ENCODE measurements at regions not wholly inside any gene's neighbourhood (a gene's known extent, or its start where the extent isn't known, plus 50 kb on each side); places are given as distances from the start of the nearest gene placed in this dataset.

- TF ChIP-seq TEAD4 (IDR thresholded peaks at IDR 0.05) (no peak), ZBTB7A (IDR thresholded peaks at IDR 0.05; ENCODE audit: low read depth) (no peak), CREB1 (IDR thresholded peaks at IDR 0.05; ENCODE audit: low read depth) (no peak), TAF1 (IDR thresholded peaks at IDR 0.05; ENCODE audit: low read depth) (no peak)
- TF ChIP-seq, protein P1, sequence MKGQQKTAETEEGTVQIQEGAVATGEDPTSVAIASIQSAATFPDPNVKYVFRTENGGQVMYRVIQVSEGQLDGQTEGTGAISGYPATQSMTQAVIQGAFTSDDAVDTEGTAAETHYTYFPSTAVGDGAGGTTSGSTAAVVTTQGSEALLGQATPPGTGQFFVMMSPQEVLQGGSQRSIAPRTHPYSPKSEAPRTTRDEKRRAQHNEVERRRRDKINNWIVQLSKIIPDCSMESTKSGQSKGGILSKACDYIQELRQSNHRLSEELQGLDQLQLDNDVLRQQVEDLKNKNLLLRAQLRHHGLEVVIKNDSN (IDR thresholded peaks at IDR 0.05): no peak
These were observed 510.7 kb upstream of the SLITRK6 start for GRCh38 chr13:86309881-86310280.

DNA sequence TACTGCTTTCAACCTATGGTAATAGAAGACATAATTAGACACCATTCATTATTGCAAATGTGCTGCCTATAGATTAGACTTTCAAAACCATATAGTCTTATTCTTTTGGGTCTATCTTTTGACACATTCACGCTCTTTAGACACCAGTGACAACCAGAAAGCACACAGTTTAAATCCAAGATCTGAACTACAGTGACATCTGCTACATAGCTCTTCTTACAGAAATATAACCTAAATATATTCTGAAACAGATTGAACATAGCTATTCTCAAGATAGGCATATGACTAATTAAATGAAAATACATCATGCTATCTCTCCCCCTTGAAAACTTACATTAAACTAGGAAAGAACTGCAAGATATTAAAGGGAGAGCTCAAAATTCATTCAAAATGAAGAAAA lies 514.2 kb upstream of the SLITRK6 start:
- TF ChIP-seq CREB1 (IDR thresholded peaks at IDR 0.05; ENCODE audit: low read depth): no peak
- no peak for TF ChIP-seq EGR1 (IDR thresholded peaks at IDR 0.05)
- TF ChIP-seq, protein P1 (IDR thresholded peaks at IDR 0.05): no peak
- TF ChIP-seq EP300 (IDR thresholded peaks at IDR 0.05; ENCODE audit: borderline replicate concordance): no peak
- TF ChIP-seq REST (IDR thresholded peaks at IDR 0.05; ENCODE audit: low read depth): no peak
- no peak for TF ChIP-seq TCF12 (IDR thresholded peaks at IDR 0.05; ENCODE audit: low read depth)
- no peak for TF ChIP-seq ZBTB7A (IDR thresholded peaks at IDR 0.05; ENCODE audit: low read depth)
- no peak for TF ChIP-seq YY1 (IDR thresholded peaks at IDR 0.05; ENCODE audit: low read depth)
- no peak for TF ChIP-seq MAX (IDR thresholded peaks at IDR 0.05)
- TF ChIP-seq TEAD4 (IDR thresholded peaks at IDR 0.05): no peak
- TF ChIP-seq FOXM1 (IDR thresholded peaks at IDR 0.05; ENCODE audit: borderline replicate concordance, low read depth): no peak
- TF ChIP-seq RAD21 (IDR thresholded peaks at IDR 0.05; ENCODE audit: low read depth): no peak
- TF ChIP-seq NFIC (IDR thresholded peaks at IDR 0.05): no peak
- TF ChIP-seq CEBPB (IDR thresholded peaks at IDR 0.05): no peak
- no peak for TF ChIP-seq TAF1 (IDR thresholded peaks at IDR 0.05; ENCODE audit: low read depth)

DNA sequence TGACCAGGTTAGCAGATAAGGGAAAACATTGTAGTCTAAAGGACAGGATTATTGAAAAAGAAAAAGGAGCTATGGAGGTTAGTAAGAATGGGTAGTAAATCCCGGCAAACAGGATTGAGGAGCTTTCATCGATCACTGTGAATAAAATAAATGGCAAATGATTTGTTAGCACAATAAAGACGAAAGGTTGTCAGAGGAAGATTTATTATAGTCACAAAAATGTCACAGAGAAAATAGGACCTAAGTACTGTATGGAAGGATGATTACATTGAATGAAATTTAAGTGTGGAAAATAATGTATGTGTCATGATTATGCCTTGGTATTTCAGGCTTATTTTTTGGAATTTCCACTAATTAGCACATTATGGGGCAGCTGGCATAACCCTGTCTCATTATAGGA lies 519.2 kb upstream of the SLITRK6 start:
- no peak for TF ChIP-seq TEAD4 (IDR thresholded peaks at IDR 0.05)
- TF ChIP-seq, protein P1 (IDR thresholded peaks at IDR 0.05): no peak
- TF ChIP-seq CREB1 (IDR thresholded peaks at IDR 0.05; ENCODE audit: low read depth): no peak
- TF ChIP-seq FOXM1 (IDR thresholded peaks at IDR 0.05; ENCODE audit: borderline replicate concordance, low read depth): no peak
- TF ChIP-seq TCF12 (IDR thresholded peaks at IDR 0.05; ENCODE audit: low read depth): no peak
- no peak for TF ChIP-seq YY1 (IDR thresholded peaks at IDR 0.05; ENCODE audit: low read depth)
- TF ChIP-seq EP300 (IDR thresholded peaks at IDR 0.05; ENCODE audit: borderline replicate concordance): no peak
- no peak for TF ChIP-seq MAX (IDR thresholded peaks at IDR 0.05)
- no peak for TF ChIP-seq ZBTB7A (IDR thresholded peaks at IDR 0.05; ENCODE audit: low read depth)
- TF ChIP-seq EGR1 (IDR thresholded peaks at IDR 0.05): no peak

DNA sequence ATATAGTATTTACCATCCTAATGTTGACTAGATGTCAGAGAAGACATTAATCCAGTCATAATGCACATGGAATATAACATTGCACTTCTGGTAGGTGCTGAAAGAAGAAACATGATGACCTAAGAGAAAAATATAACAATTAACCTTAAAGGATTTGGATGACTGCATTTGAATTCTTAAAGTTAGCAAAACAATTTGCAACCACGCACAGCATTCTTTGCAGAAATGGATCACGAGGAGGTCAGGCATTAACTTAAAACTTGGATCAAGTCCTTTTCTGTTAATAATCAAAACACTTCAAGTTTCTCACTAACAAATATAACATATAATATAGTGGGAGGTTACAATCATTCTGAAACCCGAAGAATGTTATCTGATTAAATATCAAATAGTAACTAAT lies 525.0 kb upstream of the SLITRK6 start:
- TF ChIP-seq REST (IDR thresholded peaks at IDR 0.05; ENCODE audit: low read depth): no peak
- no peak for TF ChIP-seq CREB1 (IDR thresholded peaks at IDR 0.05; ENCODE audit: low read depth)
- TF ChIP-seq TCF12 (IDR thresholded peaks at IDR 0.05; ENCODE audit: low read depth): no peak
- no peak for TF ChIP-seq MAX (IDR thresholded peaks at IDR 0.05)
- TF ChIP-seq TAF1 (IDR thresholded peaks at IDR 0.05; ENCODE audit: low read depth): no peak
- TF ChIP-seq CEBPB (IDR thresholded peaks at IDR 0.05): no peak
- TF ChIP-seq, protein P1 (IDR thresholded peaks at IDR 0.05): no peak
- no peak for TF ChIP-seq ZBTB7A (IDR thresholded peaks at IDR 0.05; ENCODE audit: low read depth)
- TF ChIP-seq YY1 (IDR thresholded peaks at IDR 0.05; ENCODE audit: low read depth): no peak
- TF ChIP-seq EGR1 (IDR thresholded peaks at IDR 0.05): no peak
- TF ChIP-seq TEAD4 (IDR thresholded peaks at IDR 0.05): no peak
- TF ChIP-seq NFIC (IDR thresholded peaks at IDR 0.05): no peak
- no peak for TF ChIP-seq RAD21 (IDR thresholded peaks at IDR 0.05; ENCODE audit: low read depth)
- no peak for TF ChIP-seq FOXM1 (IDR thresholded peaks at IDR 0.05; ENCODE audit: borderline replicate concordance, low read depth)
- no peak for TF ChIP-seq EP300 (IDR thresholded peaks at IDR 0.05; ENCODE audit: borderline replicate concordance)

- TF ChIP-seq NFIC (IDR thresholded peaks at IDR 0.05) (no peak), MAX (IDR thresholded peaks at IDR 0.05) (no peak), TCF12 (IDR thresholded peaks at IDR 0.05; ENCODE audit: low read depth) (no peak), YY1 (IDR thresholded peaks at IDR 0.05; ENCODE audit: low read depth) (no peak), RAD21 (IDR thresholded peaks at IDR 0.05; ENCODE audit: low read depth) (no peak), TAF1 (IDR thresholded peaks at IDR 0.05; ENCODE audit: low read depth) (no peak), REST (IDR thresholded peaks at IDR 0.05; ENCODE audit: low read depth) (no peak), ZBTB7A (IDR thresholded peaks at IDR 0.05; ENCODE audit: low read depth) (no peak), FOXM1 (IDR thresholded peaks at IDR 0.05; ENCODE audit: borderline replicate concordance, low read depth) (no peak), EP300 (IDR thresholded peaks at IDR 0.05; ENCODE audit: borderline replicate concordance) (no peak), TEAD4 (IDR thresholded peaks at IDR 0.05) (no peak), CREB1 (IDR thresholded peaks at IDR 0.05; ENCODE audit: low read depth) (no peak), CEBPB (IDR thresholded peaks at IDR 0.05) (no peak), EGR1 (IDR thresholded peaks at IDR 0.05) (no peak)
- TF ChIP-seq, protein P1 (IDR thresholded peaks at IDR 0.05): no peak
These were observed 556.1 kb upstream of the SLITRK6 start for GRCh38 chr13:86355301-86355700.

Measured in Ishikawa (cell line).